ENCODE measurements at regions not wholly inside any gene's neighbourhood (a gene's known extent, or its start where the extent isn't known, plus 50 kb on each side); places are given as distances from the start of the nearest gene placed in this dataset.
A peak's percentile ranks its signal among the peaks of the same experiment; 100 is the strongest.

DNA sequence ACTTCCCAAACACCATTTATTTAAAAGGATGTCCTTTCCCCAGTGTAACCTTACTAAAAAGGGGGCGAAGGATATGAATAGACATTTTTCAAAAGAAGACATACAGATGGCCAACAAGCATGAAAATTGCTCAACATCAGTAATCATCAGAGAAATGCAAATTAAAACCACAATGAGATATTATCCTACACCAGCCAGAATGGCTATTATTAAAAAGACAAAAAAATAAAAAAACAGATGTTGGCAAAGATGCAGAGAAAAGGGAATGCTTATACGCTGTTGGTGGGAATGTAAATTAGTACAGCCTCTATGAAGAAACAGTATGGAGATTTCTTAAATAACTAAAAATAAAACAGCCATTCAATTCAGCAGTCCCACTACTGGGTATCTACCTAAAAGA, 142.3 kb upstream of the NT5C1B start:
- Histone ChIP-seq H3K36me3 (ENCODE audit: control insufficient read depth, insufficient read depth, low read length, severe bottlenecking) (no peaks in the 10 kb centered on the region), H3K27me3 (replicated peaks; ENCODE audit: control insufficient read depth, insufficient read depth, low read length) (no peaks in the 10 kb centered on the region), H3K9me3 (ENCODE audit: control insufficient read depth, low read length) (no peaks in the 10 kb centered on the region), H3K9ac (ENCODE audit: low read length) (no peak overlapping the region), H3K4me1 (ENCODE audit: control insufficient read depth, insufficient read depth, low read length) (no peaks in the 10 kb centered on the region), H3K4me3 (ENCODE audit: low read length) (no peak overlapping the region)
- no peak for DNase-seq (ENCODE audit: low read depth)

DNA sequence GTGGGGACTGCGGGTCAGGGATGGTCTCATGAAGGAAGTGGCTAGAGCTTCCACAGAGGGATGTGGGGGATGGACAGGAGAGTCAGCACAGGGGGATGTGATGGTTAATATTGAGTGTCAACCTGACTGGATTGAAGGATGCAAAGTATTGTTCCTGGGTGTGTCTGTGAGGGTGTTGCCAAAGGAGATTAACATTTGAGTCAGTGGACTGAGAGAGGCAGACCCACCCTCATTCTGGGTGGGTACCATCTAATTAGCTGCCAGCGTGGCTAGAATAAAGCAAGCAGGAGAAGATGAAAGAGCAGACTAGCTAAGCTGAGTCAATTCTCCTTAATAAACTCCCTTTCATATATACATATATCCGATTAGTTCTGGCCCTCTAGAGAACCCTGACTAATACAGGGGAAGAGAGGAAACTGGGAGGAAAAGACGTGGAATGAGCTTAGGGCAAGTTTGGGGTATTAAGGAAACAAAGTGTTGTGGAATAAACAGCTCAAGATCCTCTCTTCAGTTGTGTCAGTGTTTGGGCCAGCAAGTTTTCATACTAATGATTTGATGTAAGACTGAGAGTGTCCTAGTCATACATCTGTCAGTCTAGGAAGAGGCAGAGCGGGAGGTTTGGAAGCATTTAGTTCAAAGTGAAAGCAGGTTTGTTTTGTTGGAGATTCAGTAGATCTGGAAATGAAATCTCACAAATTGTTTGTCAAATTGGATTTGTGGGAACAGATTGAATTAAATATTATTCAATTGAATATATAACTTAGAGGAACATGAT, 135.2 kb upstream of the NT5C1B start:
- Histone ChIP-seq H3K36me3 (ENCODE audit: control insufficient read depth, insufficient read depth, low read length, severe bottlenecking) (no peaks in the 10 kb centered on the region), H3K4me3 (ENCODE audit: low read length) (no peak overlapping the region), H3K9ac (ENCODE audit: low read length) (no peak overlapping the region), H3K4me1 (ENCODE audit: control insufficient read depth, insufficient read depth, low read length) (peaks cover 30% of the 10 kb centered on the region), H3K27me3 (replicated peaks; ENCODE audit: control insufficient read depth, insufficient read depth, low read length) (no peaks in the 10 kb centered on the region), H3K9me3 (ENCODE audit: control insufficient read depth, low read length) (no peaks in the 10 kb centered on the region)
- no peak for DNase-seq (ENCODE audit: low read depth)

DNA sequence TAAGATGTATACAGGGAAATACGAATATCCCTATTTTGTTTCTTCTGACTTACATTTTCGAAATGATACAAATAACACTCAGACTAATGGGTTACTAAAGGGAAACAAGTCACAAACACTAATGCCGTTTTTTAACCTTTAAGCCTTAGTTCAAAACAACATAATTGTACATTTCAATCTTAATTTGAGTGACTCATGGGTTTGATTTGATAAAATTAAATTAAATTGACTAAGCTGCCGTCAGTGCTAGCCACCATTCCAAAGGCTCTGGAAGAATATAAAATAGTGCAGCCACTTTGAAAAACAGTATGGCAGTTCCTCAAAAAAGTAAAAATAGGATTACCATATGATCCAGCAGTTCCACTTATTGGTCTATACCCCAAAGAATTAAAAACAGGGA, 133.8 kb upstream of the NT5C1B start:
- H3K4me3 ChIP-seq (ENCODE audit: low read length) = no peak overlapping the region
- no peaks in the 10 kb centered on the region for H3K9me3 ChIP-seq (ENCODE audit: control insufficient read depth, low read length)
- peaks cover 33% of the 10 kb centered on the region for H3K4me1 ChIP-seq (ENCODE audit: control insufficient read depth, insufficient read depth, low read length)
- H3K27me3 ChIP-seq (replicated peaks; ENCODE audit: control insufficient read depth, insufficient read depth, low read length) = no peaks in the 10 kb centered on the region
- DNase-seq (ENCODE audit: low read depth) = no peak
- H3K36me3 ChIP-seq (ENCODE audit: control insufficient read depth, insufficient read depth, low read length, severe bottlenecking) = no peaks in the 10 kb centered on the region
- no peak overlapping the region for H3K9ac ChIP-seq (ENCODE audit: low read length)

DNA sequence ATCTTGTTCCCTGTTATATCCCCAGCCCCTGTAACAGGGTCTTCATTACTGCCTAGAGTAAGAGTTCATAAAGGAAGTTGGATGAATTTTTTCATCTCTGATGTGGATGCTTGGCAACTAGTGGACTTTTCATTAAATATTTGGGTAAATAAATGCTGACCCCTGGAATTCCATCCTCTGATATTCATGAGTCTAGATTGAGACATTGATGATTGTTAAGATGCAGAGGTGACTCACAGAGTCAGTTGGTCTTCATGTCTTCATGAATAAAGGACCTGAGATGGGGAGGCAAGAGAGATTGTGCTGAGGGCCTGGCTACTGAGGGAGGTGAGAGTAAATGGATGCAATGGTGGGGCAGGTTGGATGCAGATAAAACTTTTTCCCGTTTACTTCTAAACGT, 132.7 kb upstream of the NT5C1B start:
- Histone ChIP-seq H3K36me3 (ENCODE audit: control insufficient read depth, insufficient read depth, low read length, severe bottlenecking) (no peaks in the 10 kb centered on the region), H3K4me3 (ENCODE audit: low read length) (no peak overlapping the region), H3K4me1 (ENCODE audit: control insufficient read depth, insufficient read depth, low read length) (peaks cover 33% of the 10 kb centered on the region), H3K9ac (ENCODE audit: low read length) (peak overlapping the region; percentile 52), H3K27me3 (replicated peaks; ENCODE audit: control insufficient read depth, insufficient read depth, low read length) (no peaks in the 10 kb centered on the region), H3K9me3 (ENCODE audit: control insufficient read depth, low read length) (no peaks in the 10 kb centered on the region)
- DNase-seq (ENCODE audit: low read depth) = no peak

DNA sequence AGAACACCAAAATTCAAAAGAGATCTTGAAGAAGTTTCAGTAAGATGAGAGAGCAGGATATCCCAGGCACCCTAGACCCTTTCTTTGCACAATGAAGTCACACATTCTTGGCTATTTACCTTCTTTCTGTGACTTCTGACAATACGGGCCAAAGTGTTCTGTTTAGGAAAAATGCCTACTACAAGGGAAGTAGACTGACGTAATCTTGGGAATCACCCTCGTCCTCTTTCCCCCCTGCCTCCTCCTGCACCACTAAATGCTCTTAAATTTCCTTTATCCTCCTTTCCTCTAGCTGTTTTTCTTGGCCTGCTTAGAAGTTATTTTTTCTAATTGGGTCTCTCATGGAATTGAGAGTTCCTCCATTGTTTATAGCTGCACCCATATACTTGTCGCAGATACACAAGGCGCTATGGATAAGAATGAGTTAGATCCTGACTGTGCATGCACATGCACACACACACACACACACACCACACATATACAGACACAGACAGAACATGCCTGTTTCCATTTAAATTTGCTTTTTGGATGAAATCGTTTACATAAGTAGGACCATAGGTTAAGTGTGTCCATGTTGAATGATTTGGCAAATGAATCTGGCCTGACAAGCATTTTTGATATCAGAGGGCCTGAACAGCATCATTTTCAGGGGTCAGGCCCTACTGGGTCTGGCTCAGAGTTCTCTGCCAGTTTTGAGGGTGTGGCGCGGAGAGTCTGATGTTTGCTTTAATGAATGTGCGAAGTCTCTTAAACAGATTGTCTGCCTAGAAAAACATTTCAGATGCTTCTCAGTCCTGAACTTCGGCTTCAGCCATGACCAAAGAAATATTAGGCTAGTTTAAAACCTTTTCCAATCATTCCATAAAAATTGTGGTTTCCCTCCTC, 131.9 kb upstream of the NT5C1B start:
- H3K36me3 ChIP-seq (ENCODE audit: control insufficient read depth, insufficient read depth, low read length, severe bottlenecking) = no peaks in the 10 kb centered on the region
- peak; percentile 24 for DNase-seq (ENCODE audit: low read depth)
- H3K4me1 ChIP-seq (ENCODE audit: control insufficient read depth, insufficient read depth, low read length) = peaks cover 33% of the 10 kb centered on the region
- H3K4me3 ChIP-seq (ENCODE audit: low read length) = no peak overlapping the region
- H3K27me3 ChIP-seq (replicated peaks; ENCODE audit: control insufficient read depth, insufficient read depth, low read length) = no peaks in the 10 kb centered on the region
- H3K9me3 ChIP-seq (ENCODE audit: control insufficient read depth, low read length) = no peaks in the 10 kb centered on the region
- peak overlapping the region; percentile 52 for H3K9ac ChIP-seq (ENCODE audit: low read length)

DNA sequence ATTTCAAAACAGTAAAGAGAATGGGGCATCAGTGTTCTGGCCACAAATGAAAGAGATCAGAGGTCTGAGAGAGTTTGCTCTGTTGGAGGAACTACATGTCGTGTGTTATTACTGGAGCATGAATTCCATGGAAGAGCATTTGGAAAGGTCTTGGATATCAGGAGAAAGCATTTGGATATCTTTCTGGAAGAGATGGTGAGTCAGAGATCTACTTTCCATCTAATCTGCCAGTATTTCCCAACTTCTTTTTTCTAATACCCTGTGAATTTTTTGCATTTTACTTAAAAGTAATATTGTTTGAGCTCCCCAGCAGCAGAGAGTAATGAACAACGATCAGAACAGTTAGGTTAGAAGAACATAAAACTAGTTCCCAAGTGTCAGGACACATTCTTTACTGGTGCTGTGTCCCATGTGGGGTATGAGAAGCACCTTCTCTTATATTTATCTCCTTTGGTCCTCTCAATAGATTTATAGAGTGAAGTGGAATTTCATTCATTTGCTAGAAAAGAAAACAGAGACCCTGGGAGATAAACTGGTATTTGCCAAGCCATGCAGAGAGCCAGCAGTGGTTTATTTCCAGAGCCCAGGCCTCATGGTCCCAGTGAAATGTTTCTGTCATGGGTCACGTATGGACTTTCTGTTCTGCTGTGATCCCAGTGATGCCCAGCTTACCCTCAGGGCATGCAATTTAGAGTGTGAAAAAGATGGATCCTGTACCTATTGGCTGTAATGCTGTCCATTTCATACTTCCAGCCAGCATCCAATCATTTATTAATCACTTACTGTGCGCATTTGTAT, 130.8 kb upstream of the NT5C1B start:
- Histone ChIP-seq H3K4me3 (ENCODE audit: low read length) (no peak overlapping the region), H3K9me3 (ENCODE audit: control insufficient read depth, low read length) (no peaks in the 10 kb centered on the region), H3K9ac (ENCODE audit: low read length) (peak overlapping the region; percentile 52), H3K4me1 (ENCODE audit: control insufficient read depth, insufficient read depth, low read length) (peaks cover 33% of the 10 kb centered on the region), H3K27me3 (replicated peaks; ENCODE audit: control insufficient read depth, insufficient read depth, low read length) (no peaks in the 10 kb centered on the region), H3K36me3 (ENCODE audit: control insufficient read depth, insufficient read depth, low read length, severe bottlenecking) (no peaks in the 10 kb centered on the region)
- peak; percentile 76 for DNase-seq (ENCODE audit: low read depth)

DNA sequence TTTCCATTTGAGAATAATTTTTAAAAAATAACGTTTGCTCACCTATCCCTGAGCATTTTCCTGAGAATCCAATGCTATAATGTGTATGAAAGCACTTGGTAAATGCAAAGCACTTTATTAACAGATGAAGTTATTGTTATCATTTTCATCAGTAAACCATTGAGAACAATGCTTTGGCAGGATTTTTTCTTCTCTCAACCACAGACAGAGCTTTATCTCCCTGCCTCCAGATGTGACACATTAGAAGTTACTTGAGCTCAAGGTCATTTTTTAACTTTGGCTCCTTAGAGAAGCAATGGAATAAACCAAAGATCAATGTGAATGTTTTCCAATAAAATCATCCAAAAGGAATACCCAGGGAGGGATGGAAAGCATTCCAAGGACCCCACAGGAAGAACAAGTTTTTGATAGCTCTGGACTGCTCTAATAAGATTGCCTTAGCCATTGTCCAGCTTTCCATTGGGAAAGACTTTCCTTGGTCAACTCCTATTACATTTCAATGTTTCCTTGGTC, 118.9 kb upstream of the NT5C1B start:
- no peak for DNase-seq (ENCODE audit: low read depth)
- no peak overlapping the region for H3K4me3 ChIP-seq (ENCODE audit: low read length)

DNA sequence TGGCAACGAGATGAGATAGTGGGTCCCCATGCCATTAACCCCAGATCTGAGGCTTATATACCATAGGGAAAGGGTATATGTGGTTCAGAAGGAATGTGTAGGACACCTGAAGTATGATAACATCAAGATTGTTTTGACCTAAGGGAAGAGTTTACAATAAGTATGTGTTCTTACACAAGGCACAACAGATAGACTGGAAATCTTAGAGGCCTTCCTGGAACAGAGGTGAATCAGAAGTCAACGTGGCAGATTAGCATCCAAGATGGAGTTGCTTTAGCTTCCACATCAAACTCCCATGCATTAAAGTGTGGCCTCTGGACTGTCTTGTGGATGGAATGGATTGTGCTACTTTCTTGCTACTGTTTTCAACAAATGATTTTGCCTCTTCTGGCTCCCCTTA, 116.6 kb upstream of the NT5C1B start:
- no peak for DNase-seq (ENCODE audit: low read depth)
- Histone ChIP-seq H3K4me1 (ENCODE audit: control insufficient read depth, insufficient read depth, low read length) (peaks cover 19% of the 10 kb centered on the region), H3K4me3 (ENCODE audit: low read length) (no peak overlapping the region)

More for the DNA sequence above, 118.9 kb upstream of the NT5C1B start:
- H3K36me3 ChIP-seq (ENCODE audit: control insufficient read depth, insufficient read depth, low read length, severe bottlenecking) = no peaks in the 10 kb centered on the region
- H3K9me3 ChIP-seq (ENCODE audit: control insufficient read depth, low read length) = peaks cover 7% of the 10 kb centered on the region
- H3K4me1 ChIP-seq (ENCODE audit: control insufficient read depth, insufficient read depth, low read length) = peaks cover 6% of the 10 kb centered on the region
- H3K27me3 ChIP-seq (replicated peaks; ENCODE audit: control insufficient read depth, insufficient read depth, low read length) = no peaks in the 10 kb centered on the region
- H3K9ac ChIP-seq (ENCODE audit: low read length) = no peak overlapping the region

DNA sequence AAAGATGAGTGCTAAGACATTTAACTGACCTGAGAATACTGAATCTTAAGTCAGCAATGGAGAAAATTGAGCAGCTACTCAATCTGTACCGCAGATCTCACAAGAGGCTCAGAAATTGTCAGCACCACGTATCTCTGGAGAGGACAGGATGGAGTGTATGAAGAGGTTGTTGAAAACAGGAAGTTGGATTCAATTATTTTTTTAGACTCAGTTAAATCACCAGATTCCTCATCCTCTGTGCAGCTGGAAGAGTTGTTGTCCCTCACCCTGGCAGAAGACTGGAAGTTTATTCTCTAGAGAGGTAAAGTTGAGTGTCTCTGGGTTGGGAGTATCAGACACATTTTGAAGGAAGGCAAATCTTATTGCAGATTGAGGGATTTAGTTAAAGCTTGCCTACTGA, 114.9 kb upstream of the NT5C1B start:
- Histone ChIP-seq H3K27me3 (replicated peaks; ENCODE audit: control insufficient read depth, insufficient read depth, low read length) (no peaks in the 10 kb centered on the region), H3K4me1 (ENCODE audit: control insufficient read depth, insufficient read depth, low read length) (peaks cover 19% of the 10 kb centered on the region), H3K4me3 (ENCODE audit: low read length) (no peak overlapping the region), H3K9ac (ENCODE audit: low read length) (no peak overlapping the region), H3K9me3 (ENCODE audit: control insufficient read depth, low read length) (no peaks in the 10 kb centered on the region), H3K36me3 (ENCODE audit: control insufficient read depth, insufficient read depth, low read length, severe bottlenecking) (no peaks in the 10 kb centered on the region)
- no peak for DNase-seq (ENCODE audit: low read depth)

More for the DNA sequence above, 116.6 kb upstream of the NT5C1B start:
- no peaks in the 10 kb centered on the region for H3K27me3 ChIP-seq (replicated peaks; ENCODE audit: control insufficient read depth, insufficient read depth, low read length)
- H3K9ac ChIP-seq (ENCODE audit: low read length) = no peak overlapping the region
- H3K36me3 ChIP-seq (ENCODE audit: control insufficient read depth, insufficient read depth, low read length, severe bottlenecking) = no peaks in the 10 kb centered on the region
- no peaks in the 10 kb centered on the region for H3K9me3 ChIP-seq (ENCODE audit: control insufficient read depth, low read length)

DNA sequence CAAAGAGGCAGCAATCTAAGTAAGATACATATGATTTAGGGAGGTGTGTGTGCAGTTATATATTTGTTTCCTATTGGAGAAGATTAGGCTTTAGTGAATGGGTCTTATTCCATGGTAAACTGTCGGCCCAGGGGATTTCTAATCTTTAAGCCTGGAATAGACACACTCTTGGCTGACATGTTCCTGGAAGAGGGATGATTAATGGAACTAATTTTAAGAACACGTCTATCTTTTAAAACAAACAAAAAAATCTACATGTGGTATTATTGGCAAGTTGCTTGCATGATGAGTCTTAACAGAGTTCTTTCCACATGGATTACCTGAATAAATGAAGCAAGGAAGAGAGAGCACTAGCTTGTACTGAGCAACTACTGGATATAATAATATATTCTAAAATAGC, 114.2 kb upstream of the NT5C1B start:
- Histone ChIP-seq H3K27me3 (replicated peaks; ENCODE audit: control insufficient read depth, insufficient read depth, low read length) (no peaks in the 10 kb centered on the region), H3K4me1 (ENCODE audit: control insufficient read depth, insufficient read depth, low read length) (peaks cover 19% of the 10 kb centered on the region), H3K4me3 (ENCODE audit: low read length) (no peak overlapping the region), H3K9ac (ENCODE audit: low read length) (no peak overlapping the region), H3K36me3 (ENCODE audit: control insufficient read depth, insufficient read depth, low read length, severe bottlenecking) (no peaks in the 10 kb centered on the region), H3K9me3 (ENCODE audit: control insufficient read depth, low read length) (no peaks in the 10 kb centered on the region)
- DNase-seq (ENCODE audit: low read depth) = no peak

DNA sequence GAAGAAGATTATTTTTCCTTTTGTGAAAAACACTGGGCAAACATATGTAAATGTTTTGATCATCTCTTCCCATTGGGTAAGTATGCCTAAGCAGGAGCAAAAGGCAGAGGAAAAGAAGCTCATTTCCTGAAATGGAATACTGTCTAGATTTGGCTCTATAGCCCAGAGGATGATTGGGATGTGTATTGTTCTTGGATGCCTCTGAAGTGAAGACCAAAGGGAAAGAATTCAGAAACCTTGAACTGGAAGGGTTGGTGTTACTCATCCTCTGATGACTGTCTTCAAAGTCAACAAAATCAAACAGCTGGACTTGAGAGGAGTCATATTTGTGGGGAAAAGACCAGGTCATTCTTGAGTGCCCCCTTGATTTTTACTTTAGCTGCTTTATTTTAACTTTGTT, 112.6 kb upstream of the NT5C1B start:
- H3K36me3 ChIP-seq (ENCODE audit: control insufficient read depth, insufficient read depth, low read length, severe bottlenecking) = no peaks in the 10 kb centered on the region
- no peaks in the 10 kb centered on the region for H3K27me3 ChIP-seq (replicated peaks; ENCODE audit: control insufficient read depth, insufficient read depth, low read length)
- H3K9me3 ChIP-seq (ENCODE audit: control insufficient read depth, low read length) = no peaks in the 10 kb centered on the region
- peak; percentile 15 for DNase-seq (ENCODE audit: low read depth)
- peaks cover 19% of the 10 kb centered on the region for H3K4me1 ChIP-seq (ENCODE audit: control insufficient read depth, insufficient read depth, low read length)
- no peak overlapping the region for H3K4me3 ChIP-seq (ENCODE audit: low read length)
- no peak overlapping the region for H3K9ac ChIP-seq (ENCODE audit: low read length)

Measured in adipocyte (in vitro differentiated cells).